GM12801 (cell line): ENCODE measurements at regions not wholly inside any gene's neighbourhood (a gene's known extent, or its start where the extent isn't known, plus 50 kb on each side); places are given as distances from the start of the nearest gene placed in this dataset.
A peak's percentile ranks its signal among the peaks of the same experiment; 100 is the strongest.

Experiments
- TF ChIP-seq, protein P1 (sequence below): IDR thresholded peaks from one replicate; pipeline ENCODE4 v1.5.1; 2011; ENCODE audit warnings: control low read depth; ENCODE audit not compliant: insufficient read length; ENCODE audit errors: extremely low read depth

DNA sequence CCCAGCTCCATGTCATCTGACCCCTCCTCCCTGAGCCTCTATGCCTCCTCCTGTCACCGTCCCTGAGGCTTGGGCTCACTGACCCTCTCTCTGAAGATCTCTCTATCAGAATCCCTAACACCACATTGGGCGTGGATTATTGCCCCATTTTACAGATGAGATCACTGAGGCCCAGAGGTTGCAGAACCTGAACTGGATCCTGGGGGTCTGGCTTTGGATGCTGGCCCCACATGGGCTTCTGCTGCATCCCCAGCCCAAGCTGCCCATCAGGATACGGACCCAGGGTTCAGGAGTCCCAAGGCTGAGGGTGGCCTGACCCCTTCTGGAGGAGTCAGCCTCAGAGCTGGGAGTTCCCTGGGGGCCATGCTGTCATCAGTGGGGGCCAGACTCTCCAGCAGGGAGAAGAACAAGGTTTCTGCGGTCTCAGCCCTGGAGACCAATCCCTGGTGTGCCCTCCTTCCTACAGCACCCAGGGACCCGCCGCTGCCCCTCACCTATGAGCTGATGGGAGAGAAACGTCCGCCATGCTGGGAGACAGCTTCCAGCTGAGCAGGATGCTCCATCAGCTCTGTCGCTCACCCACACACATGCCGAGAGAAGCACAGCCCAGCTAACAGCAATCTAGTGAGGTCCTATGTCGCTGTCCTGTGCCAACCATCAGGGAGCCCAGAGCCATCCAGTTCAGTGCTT, 273.1 kb downstream of the UACA start:
- TF ChIP-seq, protein P1, sequence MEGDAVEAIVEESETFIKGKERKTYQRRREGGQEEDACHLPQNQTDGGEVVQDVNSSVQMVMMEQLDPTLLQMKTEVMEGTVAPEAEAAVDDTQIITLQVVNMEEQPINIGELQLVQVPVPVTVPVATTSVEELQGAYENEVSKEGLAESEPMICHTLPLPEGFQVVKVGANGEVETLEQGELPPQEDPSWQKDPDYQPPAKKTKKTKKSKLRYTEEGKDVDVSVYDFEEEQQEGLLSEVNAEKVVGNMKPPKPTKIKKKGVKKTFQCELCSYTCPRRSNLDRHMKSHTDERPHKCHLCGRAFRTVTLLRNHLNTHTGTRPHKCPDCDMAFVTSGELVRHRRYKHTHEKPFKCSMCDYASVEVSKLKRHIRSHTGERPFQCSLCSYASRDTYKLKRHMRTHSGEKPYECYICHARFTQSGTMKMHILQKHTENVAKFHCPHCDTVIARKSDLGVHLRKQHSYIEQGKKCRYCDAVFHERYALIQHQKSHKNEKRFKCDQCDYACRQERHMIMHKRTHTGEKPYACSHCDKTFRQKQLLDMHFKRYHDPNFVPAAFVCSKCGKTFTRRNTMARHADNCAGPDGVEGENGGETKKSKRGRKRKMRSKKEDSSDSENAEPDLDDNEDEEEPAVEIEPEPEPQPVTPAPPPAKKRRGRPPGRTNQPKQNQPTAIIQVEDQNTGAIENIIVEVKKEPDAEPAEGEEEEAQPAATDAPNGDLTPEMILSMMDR: no peak

DNA sequence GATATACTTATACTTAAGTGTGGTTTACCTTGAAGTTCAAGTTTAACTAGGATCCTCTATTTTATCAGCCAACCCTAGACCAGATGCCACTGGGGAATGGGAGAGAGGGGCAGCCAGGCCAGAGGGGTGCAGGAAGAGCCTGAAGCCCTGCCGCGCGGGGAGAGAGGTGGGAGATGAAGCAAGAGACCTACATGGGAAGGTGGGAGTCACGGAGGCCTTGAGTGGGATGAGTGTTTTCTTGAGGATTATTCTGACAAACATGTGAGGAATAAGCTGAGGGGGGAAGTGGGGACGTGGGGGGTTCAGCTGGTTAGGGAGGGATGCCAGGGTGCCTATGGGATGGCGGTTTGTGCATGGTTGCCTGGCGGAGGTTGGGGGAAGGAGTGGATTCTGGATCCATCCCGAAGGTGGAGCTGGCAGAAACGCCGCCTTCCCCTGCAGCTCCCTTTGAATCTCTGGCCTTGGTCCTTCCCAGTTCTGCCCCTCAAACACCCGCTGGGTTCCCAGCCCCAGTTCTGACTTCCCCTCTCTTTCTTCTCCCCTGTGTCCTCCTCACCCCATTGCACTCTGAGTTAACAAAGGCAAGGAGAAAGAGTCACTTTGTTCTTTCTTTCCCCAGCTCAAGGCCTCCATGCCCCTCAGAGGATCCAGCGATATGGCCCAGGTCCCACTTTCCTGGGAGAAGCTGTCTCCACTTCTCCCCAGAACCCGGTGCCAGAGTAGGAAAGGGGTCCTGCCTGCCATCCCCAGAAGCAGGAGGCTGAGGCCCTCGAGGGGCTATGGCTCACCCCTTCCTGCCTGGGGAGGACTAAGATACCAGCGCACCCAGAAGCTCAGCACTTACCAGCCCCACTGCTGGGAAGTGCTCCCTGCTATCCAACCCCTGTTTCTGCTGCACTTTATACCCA, 274.2 kb downstream of the UACA start:
- TF ChIP-seq, protein P1: no peak

- TF ChIP-seq, protein P1: peak; percentile 51
Observed at GRCh38 chr15:70488002-70488605, 275.3 kb downstream of the UACA start.

DNA sequence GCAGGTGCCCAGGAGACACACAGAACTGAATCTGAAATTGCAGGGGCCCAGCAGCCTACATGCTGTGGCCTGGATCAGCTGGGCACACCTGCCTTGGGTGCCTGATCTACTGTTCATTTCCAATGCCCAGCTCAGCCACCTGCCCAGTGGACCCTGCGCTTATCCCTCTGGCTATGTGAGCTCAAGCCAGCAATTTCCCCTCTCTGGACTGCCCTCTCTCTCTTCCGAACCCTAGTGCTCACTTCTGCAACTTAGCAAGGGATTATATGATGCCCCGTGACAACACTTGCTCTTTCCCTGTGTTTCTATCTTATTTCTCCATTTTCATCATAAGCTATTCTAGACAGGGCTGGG, 276.0 kb downstream of the UACA start:
- TF ChIP-seq, protein P1: no peak

DNA sequence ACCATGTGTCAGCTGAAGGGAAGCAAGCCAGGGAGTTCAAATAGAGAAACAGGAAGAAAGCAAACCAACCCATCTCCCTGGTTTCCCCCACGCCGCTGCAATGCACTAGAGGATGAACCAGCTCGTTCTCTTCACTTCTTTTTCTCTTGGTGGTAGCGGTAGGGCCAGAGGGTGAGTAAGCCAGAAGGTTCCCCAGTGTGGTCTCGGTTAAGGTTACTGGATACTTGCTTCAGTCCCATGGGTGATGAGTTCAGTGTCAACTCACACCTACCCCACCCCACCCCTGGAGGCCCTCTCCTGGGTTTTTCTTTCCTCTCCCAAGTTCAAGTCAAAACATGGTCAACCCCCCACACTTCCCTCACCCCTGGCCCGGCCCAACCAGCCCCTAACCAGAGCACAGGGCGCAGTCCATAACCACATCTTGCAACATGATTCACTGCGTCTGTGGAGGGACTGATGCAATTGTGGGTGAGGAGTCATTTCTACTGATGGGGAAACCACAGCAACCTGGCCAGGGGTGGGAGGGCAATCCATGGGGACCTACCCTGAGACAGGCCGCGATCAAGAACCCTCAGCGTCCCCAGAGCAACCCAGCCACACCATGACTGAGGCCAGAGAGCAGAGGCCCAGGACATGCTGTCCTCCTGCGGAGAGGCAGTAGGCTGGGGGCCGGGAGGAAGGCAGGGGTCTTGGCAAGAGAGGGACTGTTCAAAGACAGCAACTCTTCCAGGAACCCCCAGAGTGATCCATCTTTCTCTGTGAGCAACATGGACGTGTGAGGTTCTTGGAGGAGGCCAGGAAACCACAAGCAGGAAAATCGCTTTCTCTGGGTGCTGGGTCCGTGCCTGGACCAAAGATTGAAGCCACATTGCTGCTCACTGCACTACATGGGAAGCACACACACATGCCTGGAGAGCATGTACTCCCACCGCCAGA, 276.6 kb downstream of the UACA start:
- TF ChIP-seq, protein P1: no peak

DNA sequence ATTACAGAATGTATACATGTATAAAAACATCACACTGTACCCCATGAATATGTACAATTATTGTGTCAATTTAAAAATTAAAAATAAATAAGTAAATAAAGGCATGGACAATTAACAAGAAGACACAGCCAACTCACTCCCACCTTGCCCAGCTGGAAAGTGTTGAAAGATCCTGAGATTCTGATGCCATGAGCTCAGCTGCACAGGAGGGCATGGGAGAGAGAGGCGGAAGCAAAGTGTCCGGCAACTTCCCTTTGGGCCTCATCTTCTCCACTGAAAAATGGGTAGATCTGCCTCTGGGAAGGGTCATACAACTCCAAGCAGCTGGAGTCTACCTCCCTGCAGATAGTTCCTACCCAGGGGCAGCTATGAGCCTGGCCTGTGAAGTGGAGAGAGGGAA, 277.3 kb downstream of the UACA start:
- TF ChIP-seq, protein P1: no peak

DNA sequence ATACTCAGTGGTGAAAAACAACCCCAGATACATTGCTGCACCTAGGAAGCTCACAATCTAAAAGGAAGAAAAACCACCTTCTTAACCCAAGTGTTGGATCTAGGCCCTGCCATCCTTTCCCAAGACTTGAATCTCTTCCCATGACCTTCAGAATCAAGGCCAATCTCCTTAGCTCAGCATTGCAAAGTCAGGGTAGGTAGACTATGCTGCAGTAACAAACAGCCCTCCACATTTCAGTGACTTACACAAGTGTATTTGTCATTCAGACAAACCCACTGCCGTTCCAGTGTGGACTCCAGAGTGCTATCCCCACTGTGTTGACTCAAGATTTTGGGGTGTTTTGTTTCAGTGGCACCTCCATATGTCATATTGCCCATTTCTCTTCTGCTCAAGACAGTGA, 278.4 kb downstream of the UACA start:
- TF ChIP-seq, protein P1: no peak
